ENCODE measurements at regions not wholly inside any gene's neighbourhood (a gene's known extent, or its start where the extent isn't known, plus 50 kb on each side); places are given as distances from the start of the nearest gene placed in this dataset.
"Not testable (repeated sequence)": the region's sequence is repeated elsewhere in the genome, so short reads cannot be mapped to it uniquely, and the experiment has no call there.

DNA sequence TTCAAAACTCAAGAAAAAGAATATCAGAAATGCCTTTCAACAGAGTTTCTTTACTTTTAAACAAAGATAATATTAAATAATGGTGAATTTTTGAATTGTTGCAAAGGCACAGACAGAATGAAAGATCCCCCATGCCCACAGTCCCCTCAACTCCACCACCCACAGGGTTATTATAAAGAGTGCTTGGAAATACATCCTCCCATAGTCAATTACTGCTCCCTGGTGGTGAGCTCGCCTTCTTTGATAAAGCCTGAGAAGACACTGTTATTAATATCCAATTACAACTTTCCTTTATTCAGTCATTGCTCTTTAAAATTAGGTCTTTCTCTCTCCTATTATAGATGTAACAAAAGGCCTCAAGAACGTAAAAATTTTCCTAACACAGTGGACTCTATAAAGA, 490.2 kb upstream of the RORB start:
- no peak for DNase-seq (ENCODE audit: low read depth)

DNA sequence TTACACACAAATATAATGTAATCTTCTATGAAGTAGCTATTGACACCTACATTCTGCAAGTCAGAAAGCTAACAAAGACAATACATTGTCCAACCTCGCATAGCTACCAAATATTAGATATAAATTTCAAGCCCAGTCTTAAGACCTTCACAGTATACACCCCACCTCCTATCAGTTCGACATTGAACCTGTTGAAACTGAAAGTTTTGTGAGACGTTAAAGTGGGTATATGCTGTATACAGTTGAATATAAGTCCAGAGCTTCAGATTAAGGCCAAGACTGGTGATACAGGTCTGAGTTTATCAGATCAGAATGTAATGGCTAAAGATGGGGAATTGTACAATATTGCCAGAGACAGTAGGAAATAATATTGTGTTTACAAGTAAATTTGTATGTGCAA, 489.3 kb upstream of the RORB start:
- DNase-seq (ENCODE audit: low read depth): no peak

DNA sequence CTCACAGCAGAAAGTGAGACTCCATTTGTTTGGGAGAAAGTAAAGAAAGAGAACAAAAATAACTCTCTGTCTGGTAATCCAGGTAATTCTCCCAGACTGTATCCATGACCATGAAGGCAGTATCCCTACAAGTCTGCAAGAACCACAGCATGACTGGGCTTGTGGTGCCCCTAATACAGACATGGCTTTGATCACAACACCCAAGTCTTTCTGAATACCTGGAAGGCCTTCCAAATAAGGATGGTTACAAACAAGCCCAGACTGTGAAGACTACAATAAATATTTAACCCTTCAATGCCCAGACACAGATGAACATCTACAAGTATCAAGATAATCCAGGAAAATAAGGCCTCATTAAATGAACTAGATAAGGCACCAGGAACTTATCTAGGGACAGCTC, 481.1 kb upstream of the RORB start:
- no peak for DNase-seq (ENCODE audit: low read depth)

DNA sequence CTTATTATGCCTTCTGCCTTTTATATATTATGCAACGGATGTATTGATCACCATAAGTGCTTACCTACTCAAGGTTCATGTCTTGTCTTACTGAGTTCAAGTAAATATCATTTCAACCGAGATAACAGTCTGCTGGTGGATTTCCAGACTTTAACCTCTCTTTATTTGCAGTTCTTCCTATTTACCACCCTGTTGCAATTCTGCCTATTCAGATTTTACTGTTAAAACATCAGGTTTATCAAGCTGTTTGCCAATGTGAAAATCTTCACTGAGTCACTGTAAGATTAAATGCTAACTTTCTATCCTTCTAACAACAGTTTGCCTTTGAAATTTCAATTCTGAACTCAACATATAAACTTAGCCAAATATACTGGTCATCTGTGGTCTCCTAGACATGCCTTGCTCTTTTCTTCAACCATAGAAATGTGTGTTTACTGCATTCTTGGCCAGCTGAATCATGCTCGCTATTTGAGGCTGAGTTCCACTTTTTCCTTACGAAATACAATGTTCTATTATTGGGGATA, 471.7 kb upstream of the RORB start:
- no peak for DNase-seq (ENCODE audit: low read depth)

DNA sequence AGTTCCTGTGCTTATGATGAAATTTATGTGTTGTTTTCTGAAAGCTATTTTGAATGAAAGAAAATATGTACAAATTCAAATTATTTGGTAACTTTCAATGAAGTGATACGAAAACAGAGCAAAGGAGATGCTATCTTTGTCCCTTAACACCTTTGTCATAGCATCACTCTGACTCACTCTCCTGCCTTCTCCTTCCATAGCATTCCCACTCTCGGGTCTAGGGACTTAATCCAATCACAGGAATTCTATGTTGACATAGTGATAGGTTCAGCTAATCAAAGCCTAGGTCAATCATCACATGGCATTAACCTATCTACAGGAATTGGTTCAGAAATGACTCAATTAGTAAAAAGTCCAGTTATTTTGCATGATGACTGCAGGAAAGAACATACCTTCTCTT, 464.7 kb upstream of the RORB start:
- no peak for DNase-seq (ENCODE audit: low read depth)

DNA sequence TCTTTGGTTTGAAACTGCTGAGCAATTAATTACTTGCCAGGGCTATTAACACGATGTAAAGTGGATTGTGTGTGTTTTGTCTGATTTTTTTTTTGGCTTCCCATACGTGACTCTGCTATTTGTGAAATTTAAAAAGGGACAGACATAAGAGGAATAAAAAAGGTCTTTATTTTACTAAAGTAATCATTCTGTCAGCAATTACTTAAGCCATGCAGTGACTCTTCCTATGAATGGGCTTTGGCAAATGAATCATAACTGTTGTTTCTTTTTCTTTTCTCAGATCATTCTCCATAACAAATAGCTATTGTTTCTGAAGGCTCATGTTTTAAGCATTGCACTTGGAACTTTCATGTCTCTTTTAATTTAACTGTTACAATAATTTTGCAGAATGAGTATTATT, 461.3 kb upstream of the RORB start:
- DNase-seq (ENCODE audit: low read depth): no peak

DNA sequence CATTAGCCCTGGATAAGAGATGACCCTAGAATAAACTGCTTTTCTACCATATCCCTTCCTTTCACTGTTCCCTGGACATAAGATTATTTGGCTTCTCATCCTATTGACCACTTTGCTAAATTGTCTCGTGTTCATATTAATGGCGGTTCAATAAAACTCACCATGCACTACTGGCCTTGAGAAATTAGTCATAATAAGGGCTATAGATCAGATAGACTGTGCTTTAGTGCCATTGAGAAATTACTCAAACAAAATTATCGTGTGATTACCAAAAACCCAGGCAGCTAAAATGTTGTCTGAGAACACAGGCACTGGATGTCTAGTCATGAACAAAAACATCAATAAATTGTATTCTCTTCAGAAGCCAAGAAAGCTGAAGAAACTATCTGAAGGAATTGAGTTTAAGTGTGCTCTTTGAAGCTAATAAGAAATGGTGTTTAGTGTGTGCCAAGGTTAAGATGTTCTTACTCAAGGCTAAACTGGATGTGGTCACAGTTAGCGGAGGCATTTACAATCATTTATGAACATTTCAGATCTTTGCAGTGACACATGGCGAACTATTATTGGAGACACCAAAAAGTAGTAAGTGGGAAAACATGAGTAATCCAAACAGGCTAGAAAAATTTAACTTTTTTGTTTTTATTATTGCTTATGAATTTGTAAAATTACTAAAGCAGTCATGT, 460.4 kb upstream of the RORB start:
- DNase-seq (ENCODE audit: low read depth): no peak

DNA sequence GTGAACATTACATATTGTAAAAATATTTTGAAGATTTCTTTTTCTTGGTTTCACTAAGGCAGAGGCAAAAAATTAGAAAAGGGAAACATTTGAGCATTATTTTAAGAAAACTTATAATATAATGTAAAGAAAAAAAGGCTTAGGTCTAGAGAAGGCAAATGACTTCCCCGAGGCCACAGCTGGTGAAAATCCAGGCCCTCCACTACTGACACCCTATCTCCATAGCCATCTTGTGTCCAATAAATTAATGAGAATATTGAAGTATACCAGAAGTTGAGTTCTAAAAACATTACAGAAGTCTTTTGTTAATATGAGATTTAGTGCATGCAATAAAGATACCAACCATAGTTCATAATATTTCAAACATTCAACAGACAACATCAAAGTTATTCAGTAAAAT, 459.9 kb upstream of the RORB start:
- no peak for DNase-seq (ENCODE audit: low read depth)

DNA sequence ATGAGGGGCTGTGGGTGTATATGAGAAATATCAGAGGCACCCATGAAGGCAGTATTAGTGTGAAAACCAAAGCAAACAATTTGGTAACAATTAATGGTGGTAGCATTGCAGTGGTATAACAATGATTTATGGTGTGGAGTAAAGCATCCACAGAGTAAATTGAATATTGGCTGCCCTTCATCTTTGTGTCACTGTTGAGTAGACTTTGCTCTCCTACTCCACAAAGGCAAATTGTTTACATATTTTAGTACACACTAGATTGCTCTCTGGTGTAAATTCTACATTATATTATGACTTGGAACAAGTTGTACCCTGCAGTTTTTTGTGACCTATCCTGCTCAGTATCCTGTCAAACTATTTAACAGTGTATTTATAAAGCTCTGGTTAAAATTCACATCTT, 455.5 kb upstream of the RORB start:
- no peak for DNase-seq (ENCODE audit: low read depth)

DNA sequence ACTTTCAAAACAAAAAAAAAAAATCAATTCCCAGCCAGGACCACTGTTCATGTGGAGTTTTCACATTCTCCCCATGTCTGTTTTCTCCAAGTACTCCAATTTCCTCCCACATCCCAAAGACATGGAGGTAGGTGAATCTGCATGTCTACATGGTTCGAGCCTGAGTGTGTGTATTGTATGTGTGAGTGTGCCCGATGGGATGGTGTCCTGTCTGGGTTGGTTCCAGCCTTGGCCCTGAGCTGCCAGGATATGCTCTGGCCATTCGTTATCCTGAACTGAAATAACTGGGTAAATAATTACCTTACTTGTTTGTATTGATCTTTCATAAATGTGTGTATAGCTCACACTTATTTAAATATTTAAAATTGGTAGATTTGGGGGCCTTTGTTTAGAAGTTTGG, 452.3 kb upstream of the RORB start:
- DNase-seq (ENCODE audit: low read depth): no peak

DNA sequence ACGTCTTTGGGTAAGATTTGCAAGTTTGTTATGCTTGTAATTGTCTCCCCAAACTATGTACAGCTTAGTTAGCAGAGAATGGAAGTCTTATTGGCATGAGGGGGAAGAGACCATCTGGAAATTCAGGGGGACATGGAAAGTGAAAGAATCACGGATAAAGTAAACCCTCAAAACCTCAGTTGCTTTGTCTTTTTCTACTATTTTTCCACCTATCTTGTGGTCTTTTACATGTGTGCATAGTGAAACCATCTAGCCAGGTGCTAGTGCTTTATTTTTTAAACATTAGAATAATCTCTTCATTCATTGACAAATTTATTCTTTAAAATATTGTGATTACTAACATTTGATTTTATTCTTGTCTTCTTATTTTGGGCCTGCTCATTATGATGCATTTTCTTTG, 441.1 kb upstream of the RORB start:
- DNase-seq (ENCODE audit: low read depth): no peak

DNA sequence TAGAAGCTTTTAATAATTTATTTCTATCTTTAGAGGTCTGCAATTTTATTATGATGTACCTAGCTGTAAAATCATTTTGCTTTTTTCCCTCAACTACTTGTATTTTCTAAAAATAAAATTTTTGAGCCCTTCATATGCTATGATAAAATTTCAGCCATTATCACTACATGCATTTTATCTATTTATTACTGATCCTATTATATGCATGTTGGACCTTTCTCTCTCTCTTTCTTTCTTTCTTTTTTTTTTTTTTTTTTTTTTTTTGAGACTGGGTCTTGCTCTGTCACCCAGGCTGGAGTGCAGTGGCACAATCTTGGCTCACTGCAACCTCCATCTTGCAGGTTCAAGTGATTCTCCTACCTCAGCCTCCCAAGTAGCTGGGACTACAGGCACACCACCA, 440.1 kb upstream of the RORB start:
- DNase-seq (ENCODE audit: low read depth): not testable (repeated sequence)

DNA sequence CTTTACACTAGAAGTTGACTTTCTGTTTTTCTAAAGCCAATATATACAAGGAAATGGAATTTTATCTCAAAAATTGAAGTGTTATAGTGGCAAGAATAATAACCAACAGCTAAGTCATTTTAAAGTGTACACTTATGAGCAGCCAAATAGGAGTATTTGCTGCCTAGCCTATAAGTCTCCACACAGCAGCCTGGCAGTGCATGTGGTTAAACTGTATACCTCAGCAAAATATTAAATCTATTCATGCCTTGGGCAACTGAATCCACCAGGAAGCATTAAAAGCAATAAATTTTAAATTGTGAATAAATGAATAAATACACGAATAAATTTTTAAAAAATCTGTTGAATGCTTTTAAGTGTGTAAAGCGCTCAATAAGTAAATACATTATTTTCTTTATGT, 432.4 kb upstream of the RORB start:
- no peak for DNase-seq (ENCODE audit: low read depth)

DNA sequence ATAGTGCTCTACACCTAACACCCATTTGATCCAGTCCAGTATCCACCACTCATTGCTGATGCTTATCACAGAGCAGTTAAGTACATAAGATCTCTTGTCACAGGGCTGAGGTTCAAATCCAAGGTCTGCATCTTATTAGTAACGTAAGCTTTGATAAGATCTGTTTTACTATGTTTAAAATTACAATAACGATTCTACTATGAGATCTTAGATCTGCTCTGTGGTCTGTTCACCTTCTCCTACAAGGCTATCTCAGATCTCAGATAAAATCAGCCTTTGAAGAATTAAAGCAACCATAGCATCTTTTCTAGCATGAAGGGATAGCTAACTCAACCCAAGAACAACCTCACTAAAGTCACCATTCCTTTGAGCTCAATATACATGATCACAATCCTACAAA, 431.0 kb upstream of the RORB start:
- no peak for DNase-seq (ENCODE audit: low read depth)

DNA sequence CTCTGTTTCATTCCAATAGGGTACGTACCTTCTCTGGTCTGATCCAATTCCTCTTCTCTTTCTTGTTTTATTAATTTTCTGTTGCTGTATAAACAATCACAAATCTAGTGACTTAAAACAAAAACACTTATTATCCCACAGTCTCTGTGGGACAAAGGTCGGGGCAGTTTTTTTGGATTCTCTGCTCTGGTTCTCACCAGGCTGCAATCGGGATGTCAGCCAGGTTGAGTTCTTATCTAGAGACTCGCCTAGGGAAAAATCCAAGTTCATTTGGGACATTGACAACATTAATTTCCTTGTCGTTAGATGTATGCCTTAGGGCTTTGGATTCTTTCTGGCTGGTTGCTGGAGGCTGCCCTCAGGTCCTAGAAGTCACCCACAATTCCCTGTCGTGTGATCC, 430.5 kb upstream of the RORB start:
- no peak for DNase-seq (ENCODE audit: low read depth)

DNA sequence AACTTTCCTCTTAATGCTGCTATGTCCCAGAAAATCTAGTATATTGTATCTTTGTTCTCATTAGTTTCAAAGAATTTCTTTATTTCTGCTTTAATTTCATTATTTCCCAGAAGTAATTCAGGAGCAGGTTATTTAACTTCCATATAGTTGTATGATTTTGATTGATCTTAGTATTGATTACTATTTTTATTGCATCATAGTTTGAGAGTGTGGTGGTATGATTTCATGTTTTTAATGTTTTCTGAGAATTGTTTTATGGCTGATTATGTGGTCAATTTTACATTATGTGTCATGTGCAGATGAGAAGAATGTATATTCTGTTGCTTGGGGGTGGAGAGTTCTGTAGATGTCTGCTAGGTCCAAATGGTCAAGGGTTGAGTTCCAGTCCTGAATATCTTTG, 425.6 kb upstream of the RORB start:
- DNase-seq (ENCODE audit: low read depth): no peak

DNA sequence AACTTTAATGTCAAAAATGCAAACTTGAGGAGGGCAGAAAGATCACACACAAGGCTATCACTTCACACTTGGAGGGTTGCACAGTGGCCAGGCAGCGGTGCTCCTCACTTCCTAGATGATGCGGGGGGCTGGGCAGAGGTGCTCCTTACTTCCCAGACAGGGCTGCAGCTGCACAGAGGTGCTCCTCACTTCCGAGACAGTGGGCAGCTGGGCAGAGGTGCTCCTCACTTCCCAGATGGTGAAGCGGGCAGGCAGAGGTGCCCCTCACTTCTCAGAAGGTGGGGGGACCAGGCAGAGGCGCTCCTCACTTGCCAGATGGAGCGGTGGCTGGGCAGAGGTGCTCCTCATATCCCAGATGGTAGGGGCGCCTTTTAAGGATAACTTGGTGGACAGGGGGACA, 423.2 kb upstream of the RORB start:
- DNase-seq (ENCODE audit: low read depth): no peak

DNA sequence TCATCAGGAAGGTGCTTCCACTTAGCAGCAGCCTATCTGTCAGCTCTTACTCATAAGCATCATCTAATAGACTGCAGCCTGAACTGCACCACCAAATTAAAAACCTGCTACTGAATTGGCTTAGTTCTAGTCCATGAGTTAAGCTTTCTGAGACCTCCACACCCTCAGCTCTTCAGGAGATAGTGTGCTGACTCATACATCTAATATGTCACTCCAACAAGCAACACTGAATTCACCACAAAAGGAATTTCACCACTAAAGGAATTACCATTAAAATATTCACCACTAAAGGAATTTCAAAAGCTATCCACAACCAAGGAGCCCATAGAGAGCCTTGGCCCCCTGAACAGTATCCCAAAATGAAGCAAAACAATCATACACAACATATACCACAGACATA, 418.5 kb upstream of the RORB start:
- DNase-seq (ENCODE audit: low read depth): no peak

DNA sequence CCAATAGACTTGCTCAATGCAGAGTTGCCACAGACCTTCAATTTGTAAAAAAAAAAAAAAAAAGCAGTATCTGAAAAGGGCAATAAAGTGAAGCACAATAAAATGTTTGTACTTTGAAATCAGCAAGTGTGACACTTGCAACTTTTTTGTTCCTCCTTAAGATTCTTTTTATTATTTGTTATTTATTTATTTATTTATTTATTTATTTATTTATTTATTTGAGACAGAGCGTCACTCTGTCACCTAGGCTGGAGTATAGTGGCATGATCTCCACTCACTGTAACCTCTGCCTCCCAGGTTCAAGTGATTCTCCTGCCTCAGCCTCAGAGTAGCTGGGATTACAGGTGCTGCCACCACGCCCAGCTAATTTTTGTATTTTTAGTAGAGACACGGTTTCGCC, 416.5 kb upstream of the RORB start:
- not testable (repeated sequence) for DNase-seq (ENCODE audit: low read depth)

DNA sequence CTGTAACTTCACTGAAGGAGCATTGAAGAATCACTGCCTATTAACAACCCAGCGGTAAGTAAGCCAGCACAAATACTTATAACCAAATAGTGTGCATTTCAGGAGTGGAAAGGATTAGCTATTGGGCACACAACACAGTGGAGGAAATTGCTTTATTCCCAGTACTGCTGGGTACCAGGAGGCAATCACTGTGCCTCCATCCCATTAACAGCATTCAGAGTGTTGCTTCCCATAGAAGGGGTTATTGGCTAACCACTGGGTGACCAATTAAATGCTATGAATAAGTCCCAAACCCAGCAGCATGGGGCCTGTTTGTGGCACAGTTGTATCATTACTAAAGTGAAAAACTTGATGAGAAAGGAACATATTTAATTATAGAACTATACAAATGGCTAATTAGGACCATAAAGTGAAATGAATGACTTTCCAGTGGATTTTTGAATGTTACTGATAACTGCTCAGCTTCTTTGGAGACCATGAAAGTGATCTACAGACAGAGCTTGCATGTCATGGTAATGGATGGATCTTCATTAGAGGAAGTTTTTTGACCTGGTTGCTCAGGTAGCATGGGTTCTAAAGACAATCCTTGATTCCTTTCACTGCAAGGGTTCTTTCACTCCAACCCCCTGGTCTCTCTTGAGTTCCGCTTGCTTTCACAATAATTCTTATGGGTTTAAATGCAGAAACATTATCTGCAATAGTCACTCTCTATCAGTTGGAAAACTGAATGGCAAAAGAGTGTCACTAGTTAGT, 413.3 kb upstream of the RORB start:
- no peak for DNase-seq (ENCODE audit: low read depth)

DNA sequence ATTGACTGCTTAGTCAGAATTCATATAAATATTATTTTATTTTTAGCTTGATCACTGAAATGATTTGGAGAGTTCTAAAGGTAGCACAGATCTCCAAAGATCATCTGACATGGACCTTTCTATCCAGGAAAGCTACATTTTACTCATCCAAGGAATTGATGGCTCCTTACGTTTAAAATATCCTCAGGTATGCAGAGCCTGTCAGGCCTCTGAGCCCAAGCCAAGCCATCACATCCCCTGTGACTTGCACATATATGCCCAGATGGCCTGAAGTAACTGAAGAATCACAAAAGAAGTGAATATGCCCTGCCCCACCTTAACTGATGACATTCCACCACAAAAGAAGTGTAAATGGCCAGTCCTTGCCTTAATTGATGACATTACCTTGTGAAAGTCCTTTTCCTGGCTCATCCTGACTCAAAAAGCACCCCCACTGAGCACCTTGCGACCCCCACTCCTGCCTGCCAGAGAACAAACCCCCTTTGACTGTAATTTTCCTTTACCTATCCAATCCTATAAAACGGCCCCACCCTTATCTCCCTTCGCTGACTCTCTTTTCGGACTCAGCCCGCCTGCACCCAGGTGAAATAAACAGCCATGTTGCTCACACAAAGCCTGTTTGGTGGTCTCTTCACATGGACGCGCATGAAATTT, 411.6 kb upstream of the RORB start:
- DNase-seq (ENCODE audit: low read depth): not testable (repeated sequence)

DNA sequence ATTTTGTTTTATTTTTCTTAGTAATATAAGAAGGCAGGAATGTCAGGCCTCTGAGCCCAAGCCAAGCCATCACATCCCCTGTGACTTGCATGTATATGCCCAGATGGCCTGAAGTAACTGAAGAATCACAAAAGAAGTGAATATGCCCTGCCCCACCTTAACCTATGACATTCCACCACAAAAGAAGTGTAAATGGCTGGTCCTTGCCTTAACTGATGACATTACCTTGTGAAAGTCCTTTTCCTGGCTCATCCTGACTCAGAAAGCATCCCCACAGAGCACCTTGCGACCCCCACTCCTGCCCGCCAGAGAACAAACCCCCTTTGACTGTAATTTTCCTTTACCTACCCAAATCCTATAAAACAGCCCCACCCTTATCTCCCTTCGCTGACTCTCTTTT, 406.2 kb upstream of the RORB start:
- DNase-seq (ENCODE audit: low read depth): not testable (repeated sequence)

DNA sequence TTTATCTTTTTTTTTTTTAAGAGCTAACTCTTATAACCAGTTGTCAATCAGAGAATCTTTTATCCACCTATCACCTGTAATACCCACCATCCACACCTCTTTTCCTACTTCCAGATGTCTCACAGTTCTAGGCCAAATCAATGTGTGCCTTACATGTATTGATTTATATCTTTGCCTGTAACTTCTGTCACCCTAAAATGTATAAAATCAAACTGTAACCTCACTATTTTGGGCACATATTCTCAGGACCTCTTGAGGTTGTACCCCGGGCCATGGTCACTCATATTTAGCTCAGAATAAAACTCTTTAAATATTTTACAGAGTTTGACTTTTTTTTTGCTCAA, 404.7 kb upstream of the RORB start:
- no peak for DNase-seq (ENCODE audit: low read depth)
